DOHH2 (cell line): ENCODE measurements at regions not wholly inside any gene's neighbourhood (a gene's known extent, or its start where the extent isn't known, plus 50 kb on each side); places are given as distances from the start of the nearest gene placed in this dataset.

Source experiments
- CTCF ChIP-seq: fragments of 200-600 bp; sonication (generic); IDR thresholded peaks from one replicate; pipeline ENCODE4 v1.5.1; 2014; ENCODE audit warnings: antibody characterized with exemption, mild to moderate bottlenecking, low read depth, low read length; ENCODE audit not compliant: poor library complexity, severe bottlenecking
- EZH2phosphoT487 ChIP-seq: fragments of 200-600 bp; sonication (generic); IDR thresholded peaks from 2 replicates; pipeline ENCODE4 v1.6.1; 2017; ENCODE audit warnings: borderline replicate concordance, mild to moderate bottlenecking, antibody characterized with exemption, low read length, moderate library complexity, mixed read lengths

DNA sequence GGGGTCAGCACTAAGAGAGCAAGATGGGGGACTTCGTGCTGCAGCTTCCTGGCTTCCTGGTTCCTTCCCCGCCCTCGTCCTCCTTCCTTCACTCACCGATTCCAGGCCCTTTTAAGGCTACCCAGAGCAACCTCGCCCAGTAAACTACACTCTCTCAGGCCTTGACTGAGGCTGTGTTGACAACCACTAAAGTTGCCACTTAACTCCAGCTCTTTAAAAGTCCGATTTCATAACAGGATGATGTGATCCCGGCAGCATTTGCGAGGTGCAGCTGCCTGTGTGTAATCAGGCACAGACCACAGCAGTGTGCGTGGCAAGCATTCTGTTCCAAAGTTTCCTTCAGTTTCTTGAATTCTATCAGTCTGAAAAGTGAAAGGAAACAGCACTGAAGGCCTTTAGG, 110.6 kb downstream of the RAB11FIP2 start:
- TF ChIP-seq CTCF: no peak
- TF ChIP-seq EZH2phosphoT487: no peak
